Tibial nerve (tissue), 4 donors: ENCODE measurements at regions not wholly inside any gene's neighbourhood (a gene's known extent, or its start where the extent isn't known, plus 50 kb on each side); places are given as distances from the start of the nearest gene placed in this dataset.

Source experiments
- DNase-seq, 2 donors: peaks; one replicate each; pipeline ENCODE4 v3.0.0-alpha.2; 2019; ENCODE audit warnings: low spot score in 2 of 2
- H3K27ac ChIP-seq, 4 donors: fragments of 200-600 bp; sonication (generic) in 3 of 4; one replicate each; pipeline ENCODE4 v1.5.1; 2017 to 2019; ENCODE audit warnings: mild to moderate bottlenecking in 1 of 4
- H3K27me3 ChIP-seq, 2 donors: fragments of 200-600 bp; sonication (generic) in 1 of 2; one replicate each; pipeline versions ENCODE4 v1.5.1 to v1.6.0; 2017 to 2019
- H3K36me3 ChIP-seq, 3 donors: fragments of 200-600 bp; sonication (generic); one replicate each; pipeline ENCODE4 v1.5.1; 2018 to 2019
- H3K4me1 ChIP-seq, 4 donors: fragments of 200-600 bp; sonication (generic) in 3 of 4; one replicate each; pipeline ENCODE4 v1.5.1; 2017 to 2019
- H3K4me3 ChIP-seq, 4 donors: fragments of 200-600 bp; sonication (generic) in 3 of 4; one replicate each; pipeline ENCODE4 v1.5.1; 2017 to 2019; ENCODE audit warnings: mild to moderate bottlenecking in 1 of 4, moderate library complexity in 1 of 4
- H3K9me3 ChIP-seq, 4 donors: fragments of 200-600 bp; sonication (generic) in 3 of 4; one replicate each; pipeline ENCODE4 v1.5.1; 2017 to 2019
- CTCF ChIP-seq, 5 experiments: fragments of 200-600 bp in 3 of 5; fragments of 450-650 bp in 2 of 5; sonication (generic) in 3 of 5; IDR thresholded peaks; one replicate each; pipeline ENCODE4 v1.5.1; 2016 to 2019; ENCODE audit warnings: antibody characterized with exemption in 5 of 5, mild to moderate bottlenecking in 3 of 5, moderate library complexity in 2 of 5
- EP300 ChIP-seq, 2 donors: sonication (generic); formaldehyde crosslinking; IDR thresholded peaks; one replicate each; pipeline ENCODE4 v1.6.1; 2017; ENCODE audit warnings: antibody characterized with exemption in 2 of 2, mild to moderate bottlenecking in 1 of 2
- POLR2A ChIP-seq, 2 donors: fragments of 450-650 bp; IDR thresholded peaks; one replicate each; pipeline ENCODE4 v1.6.1; 2017; ENCODE audit warnings: antibody characterized with exemption in 2 of 2, mild to moderate bottlenecking in 2 of 2, moderate library complexity in 2 of 2
- WGBS, 2 donors: methylation state at CpG; one replicate each; pipeline ENCODE4 v1.1.5; 2018; 5-methylcytosine and 5-hydroxymethylcytosine counted together

GRCh38 chr11:8775332-8775731 lies 92.7 kb downstream of the RPL27A start:
- no peaks in the 10 kb centered on the region for H3K27me3 ChIP-seq
- 30 to 38% methylated on average over 4 of the region's 4 CpGs for WGBS, 2 donors
- H3K4me1 ChIP-seq: peaks cover 0 to 80% (median 24%) of the 10 kb centered on the region in 4 donors

GRCh38 chr11:8775734-8776133 lies 93.1 kb downstream of the RPL27A start:
- Histone ChIP-seq H3K27ac (peak overlapping the region in 3 of 4 donors; percentile 37 to 66 (median 55)), H3K9me3 (no peaks in the 10 kb centered on the region), H3K36me3 (peaks cover 0 to 4% (median 0%) of the 10 kb centered on the region in 3 donors), H3K4me1 (peaks cover 0 to 84% (median 25%) of the 10 kb centered on the region in 4 donors), H3K4me3 (no peak overlapping the region), H3K27me3 (no peaks in the 10 kb centered on the region)
- 86 to 93% methylated on average over 1 of the region's 1 CpG for WGBS, 2 donors
- TF ChIP-seq CTCF (IDR thresholded peaks at IDR 0.05) (no peak), EP300 (IDR thresholded peaks at IDR 0.05) (no peak), POLR2A (IDR thresholded peaks at IDR 0.05) (no peak)
- DNase-seq: no peak

More at GRCh38 chr11:8775332-8775731, 92.7 kb downstream of the RPL27A start:
- peaks cover 0 to 4% (median 0%) of the 10 kb centered on the region in 3 donors for H3K36me3 ChIP-seq
- H3K4me3 ChIP-seq: no peak overlapping the region
- no peaks in the 10 kb centered on the region for H3K9me3 ChIP-seq
- TF ChIP-seq CTCF (IDR thresholded peaks at IDR 0.05) (no peak), POLR2A (IDR thresholded peaks at IDR 0.05) (no peak), EP300 (IDR thresholded peaks at IDR 0.05) (no peak)
- no peak for DNase-seq
- H3K27ac ChIP-seq: peak overlapping the region in 3 of 4 donors; percentile 37 to 66 (median 55)

- no peaks in the 10 kb centered on the region for H3K9me3 ChIP-seq
- no peaks in the 10 kb centered on the region for H3K27me3 ChIP-seq
- no peak for TF ChIP-seq POLR2A (IDR thresholded peaks at IDR 0.05)
- TF ChIP-seq EP300 (IDR thresholded peaks at IDR 0.05): no peak
- TF ChIP-seq CTCF (IDR thresholded peaks at IDR 0.05): no peak
- peaks cover 0 to 4% (median 0%) of the 10 kb centered on the region in 3 donors for H3K36me3 ChIP-seq
- H3K4me1 ChIP-seq: peaks cover 0 to 82% (median 24%) of the 10 kb centered on the region in 4 donors
- WGBS, 2 donors: 90 to 97% methylated on average over 3 of the region's 3 CpGs
- peak overlapping the region in 2 of 4 donors; percentile 20 to 40 for H3K27ac ChIP-seq
- H3K4me3 ChIP-seq: no peak overlapping the region
- DNase-seq: no peak
Observed at GRCh38 chr11:8776209-8776608, 93.6 kb downstream of the RPL27A start.

- Histone ChIP-seq H3K9me3 (no peaks in the 10 kb centered on the region), H3K4me3 (no peak overlapping the region), H3K27me3 (no peaks in the 10 kb centered on the region), H3K4me1 (peaks cover 0 to 67% (median 21%) of the 10 kb centered on the region in 4 donors), H3K36me3 (peaks cover 0 to 4% (median 0%) of the 10 kb centered on the region in 3 donors), H3K27ac (peak overlapping the region in 3 of 4 donors; percentile 27 to 81 (median 39))
- TF ChIP-seq POLR2A (IDR thresholded peaks at IDR 0.05) (no peak), CTCF (IDR thresholded peaks at IDR 0.05) (no peak), EP300 (IDR thresholded peaks at IDR 0.05) (no peak)
- no peak for DNase-seq
- WGBS, 2 donors: 29 to 33% methylated on average over 8 of the region's 8 CpGs
Observed at GRCh38 chr11:8777907-8778767, 95.5 kb downstream of the RPL27A start.

GRCh38 chr11:8779107-8779506 lies 96.5 kb downstream of the RPL27A start:
- 39 to 48% methylated on average over 4 of the region's 4 CpGs for WGBS, 2 donors
- Histone ChIP-seq H3K27me3 (no peaks in the 10 kb centered on the region), H3K36me3 (peaks cover 0 to 4% (median 0%) of the 10 kb centered on the region in 3 donors), H3K4me1 (peaks cover 0 to 58% (median 15%) of the 10 kb centered on the region in 4 donors), H3K4me3 (no peak overlapping the region), H3K9me3 (no peaks in the 10 kb centered on the region), H3K27ac (peak overlapping the region in 2 of 4 donors; percentile 39 to 81)
- no peak for DNase-seq
- TF ChIP-seq EP300 (IDR thresholded peaks at IDR 0.05) (no peak), CTCF (IDR thresholded peaks at IDR 0.05) (no peak), POLR2A (IDR thresholded peaks at IDR 0.05) (no peak)
